K562 (cell line): ENCODE measurements at regions not wholly inside any gene's neighbourhood (a gene's known extent, or its start where the extent isn't known, plus 50 kb on each side); places are given as distances from the start of the nearest gene placed in this dataset.

Experiments used
- ATAC-seq: fragments of 200-7000 bp; cut with Tn5 transposase; 3 replicates; pipeline ENCODE4 v1.9.1; 2020; ENCODE audit warnings: moderate library complexity
- BruUV-seq: library from RNA; stranded (reverse); fragments of 400-500 nt; replicated peaks from 2 replicates; lab custom pipeline; 2021; lab: Mats Ljungman, UMichigan
- CTCF ChIA-PET: fragments of 300-600 bp; formaldehyde crosslinking; extraction: SDS; loops from one replicate; lab custom pipeline; 2021; ENCODE audit warnings: low intra/inter-chr PET ratio; lab: Yijun Ruan, JAX
- POLR2A ChIA-PET: fragments of 300-600, 350-650 bp; sonication (Branson Sonifier 250); formaldehyde crosslinking; extraction: SDS; loops from one replicate; lab custom pipeline; 2021; ENCODE audit warnings: antibody characterized with exemption, inconsistent platforms; lab: Yijun Ruan, JAX
- DNase-seq, 4 experiments: peaks; one replicate each; pipeline versions ENCODE4 v3.0.0 to v3.0.0-alpha.2; 2011 to 2018; ENCODE audit warnings: low spot score in 3 of 4, mixed read lengths in 3 of 4; ENCODE audit errors: extremely low read depth in 1 of 4
- FAIRE-seq: peaks from 2 replicates; lab custom pipeline; 2011; peaks lifted over from hg19 to GRCh38; lab: Jason Lieb, UNC
- H2AFZ ChIP-seq: 2 replicates; pipeline ENCODE4 v1.6.0; 2011; ENCODE audit warnings: low read depth, low read length, control low read depth, inconsistent platforms
- H3K27ac ChIP-seq: fragments of 200-600 bp; 3 replicates; pipeline ENCODE4 v1.8.0; 2011; ENCODE audit warnings: low read depth, mild to moderate bottlenecking, control low read depth, inconsistent platforms, low read length, moderate library complexity, mixed read lengths; ENCODE audit errors: extremely low read depth
- H3K27me3 ChIP-seq, 2 experiments: fragments of 300-600 bp in 1 of 2; 2 replicates in 1 of 2; 3 replicates in 1 of 2; pipeline versions ENCODE4 v1.6.0 to v1.8.0; 2011; ENCODE audit warnings: inconsistent platforms in 2 of 2, low read length in 2 of 2, mild to moderate bottlenecking in 1 of 2, mixed read lengths in 1 of 2, moderate library complexity in 1 of 2; ENCODE audit not compliant: control insufficient read depth in 2 of 2, insufficient read depth in 2 of 2
- H3K36me3 ChIP-seq: fragments of 300-600 bp; 3 replicates; pipeline ENCODE4 v1.8.0; 2011; ENCODE audit warnings: mild to moderate bottlenecking, low read length, inconsistent platforms; ENCODE audit not compliant: control insufficient read depth, insufficient read depth
- H3K4me1 ChIP-seq, 2 experiments: fragments of 200-600 bp in 1 of 2; replicated peaks in 1 of 2; 2 replicates in 1 of 2; 3 replicates in 1 of 2; pipeline versions ENCODE4 v1.5.1 to v1.8.0; 2011; ENCODE audit warnings: inconsistent platforms in 2 of 2, low read length in 2 of 2, mild to moderate bottlenecking in 1 of 2, mixed read lengths in 1 of 2, moderate library complexity in 1 of 2; ENCODE audit not compliant: control insufficient read depth in 2 of 2, insufficient read depth in 2 of 2
- H3K4me2 ChIP-seq: 2 replicates; pipeline ENCODE4 v1.6.1; 2011; ENCODE audit warnings: low read length, control low read depth, inconsistent platforms, mixed read lengths; ENCODE audit not compliant: insufficient read depth
- H3K4me3 ChIP-seq: fragments of 200-600 bp; sonication (generic), shearing (Covaris generic); 2 replicates; pipeline ENCODE4 v1.5.1; 2016; ENCODE audit warnings: control low read depth, inconsistent platforms
- H3K79me2 ChIP-seq: fragments of 200-600 bp; 3 replicates; pipeline ENCODE4 v1.8.0; 2011; ENCODE audit warnings: low read length, inconsistent platforms; ENCODE audit not compliant: control insufficient read depth, insufficient read depth
- H3K9ac ChIP-seq, 2 experiments: 2 replicates each; pipeline versions ENCODE4 v1.6.0 to v1.6.1; 2011; ENCODE audit warnings: low read depth in 2 of 2, low read length in 2 of 2, control low read depth in 1 of 2, inconsistent platforms in 1 of 2, mild to moderate bottlenecking in 1 of 2, mixed read lengths in 1 of 2; ENCODE audit not compliant: insufficient read depth in 1 of 2
- H3K9me1 ChIP-seq: one replicate; pipeline ENCODE4 v1.6.0; 2011; ENCODE audit warnings: inconsistent platforms, mild to moderate bottlenecking, low read length, moderate library complexity; ENCODE audit not compliant: control insufficient read depth, insufficient read depth
- H3K9me3 ChIP-seq: replicated peaks from 2 replicates; pipeline ENCODE4 v1.5.1; 2011; ENCODE audit warnings: low read depth, low read length, inconsistent platforms; ENCODE audit not compliant: control insufficient read depth, insufficient read depth
- H4K20me1 ChIP-seq: replicated peaks from 2 replicates; pipeline ENCODE4 v1.6.1; 2011; ENCODE audit warnings: low read length, inconsistent platforms, mixed read lengths; ENCODE audit not compliant: control insufficient read depth, insufficient read depth
- JUND ChIP-seq, 2 experiments: IDR thresholded peaks; 2 replicates in 1 of 2; 3 replicates in 1 of 2; pipeline ENCODE4 v1.6.1; 2011; ENCODE audit warnings: borderline replicate concordance in 2 of 2, low read depth in 2 of 2, low read length in 2 of 2, improper control_type of control experiment in 1 of 2, missing biosample characterization in 1 of 2, missing genetic modification characterization in 1 of 2, missing genetic modification reagents in 1 of 2
- NCOA2 ChIP-seq, 2 experiments: fragments of 450-650 bp; IDR thresholded peaks; 2 replicates each; pipeline ENCODE4 v1.6.1; 2018; ENCODE audit warnings: mild to moderate bottlenecking in 2 of 2, moderate library complexity in 1 of 2; ENCODE audit not compliant: partially characterized antibody in 2 of 2
- ZFP36 ChIP-seq: fragments of 150-350 bp; IDR thresholded peaks from 2 replicates; pipeline ENCODE4 v1.6.1; 2018; ENCODE audit warnings: low read length, low read depth; ENCODE audit not compliant: partially characterized antibody
- WGBS: fragments of 100-300 bp; shearing (Covaris generic); methylation state at CpG from one replicate; pipeline ENCODE4 v1.1.6; 2016; ENCODE audit warnings: low coverage, mixed read lengths; ENCODE audit not compliant: insufficient coverage; ENCODE audit errors: missing lambda C conversion rate; 5-methylcytosine and 5-hydroxymethylcytosine counted together
- in situ Hi-C: fragments of 300-500 bp; cut with MboI; formaldehyde crosslinking; loops from 4 replicates; pipeline ENCODE4 v1.15.0; 2018; ENCODE audit warnings: inconsistent platforms, mixed read lengths
- intact Hi-C: fragments of 100-400 bp; cut with micrococcal nuclease; formaldehyde crosslinking; loops from 2 replicates; pipeline ENCODE4 v1.14.2; 2022

- Histone ChIP-seq H3K9me3 (no peaks in the 10 kb centered on the region), H3K9ac (no peak overlapping the region), H3K79me2 (no peaks in the 10 kb centered on the region), H3K27ac (no peak overlapping the region), H3K27me3 (no peaks in the 10 kb centered on the region), H3K4me2 (no peak overlapping the region), H3K36me3 (no peaks in the 10 kb centered on the region), H3K9me1 (no peaks in the 10 kb centered on the region), H4K20me1 (no peaks in the 10 kb centered on the region), H3K4me1 (no peaks in the 10 kb centered on the region), H2AFZ (no peak overlapping the region), H3K4me3 (no peak overlapping the region)
- no peak for TF ChIP-seq NCOA2 (IDR thresholded peaks at IDR 0.05; ENCODE audit: partially characterized antibody in 2 of 2)
- ATAC-seq (no peak), DNase-seq (no peak), FAIRE-seq (no peak)
- intact Hi-C loops: no loop called here
- in situ Hi-C loops: no loop called here
- CTCF ChIA-PET: no interaction called here
- POLR2A ChIA-PET: no interaction called here
- no TSS peak for BruUV-seq
- WGBS: 0% methylated on average over 3 of the region's 3 CpGs
Observed at GRCh38 chr21:22725436-22725835, 1727.2 kb downstream of the NCAM2 start.

- TF ChIP-seq ZFP36 (peak; percentile 50), JUND (IDR thresholded peaks at IDR 0.05; ENCODE audit: borderline replicate concordance, low read depth, low read length) (no peak), JUND (tag; IDR thresholded peaks at IDR 0.05; ENCODE audit: borderline replicate concordance, low read depth, low read length) (no peak)
- TF ChIP-seq, all 486 proteins: peak for 1
- Histone ChIP-seq H3K9me1 (no peaks in the 10 kb centered on the region), H3K36me3 (no peaks in the 10 kb centered on the region), H3K9ac (no peak overlapping the region), H3K27me3 (no peaks in the 10 kb centered on the region), H3K4me3 (no peak overlapping the region), H3K27ac (no peak overlapping the region), H4K20me1 (no peaks in the 10 kb centered on the region), H3K79me2 (no peaks in the 10 kb centered on the region), H3K4me1 (no peaks in the 10 kb centered on the region), H3K9me3 (no peaks in the 10 kb centered on the region), H3K4me2 (no peak overlapping the region), H2AFZ (no peak overlapping the region)
- ATAC-seq (no peak), FAIRE-seq (no peak), DNase-seq (no peak)
- CTCF ChIA-PET: no interaction called here
- intact Hi-C loops (no loop called here), in situ Hi-C loops (no loop called here)
- 2% methylated on average over 2 of the region's 2 CpGs for WGBS
- POLR2A ChIA-PET: no interaction called here
- no TSS peak for BruUV-seq
Observed at GRCh38 chr21:22728091-22728490, 1729.9 kb downstream of the NCAM2 start.
